GM21786 (cell line): ENCODE measurements at regions not wholly inside any gene's neighbourhood (a gene's known extent, or its start where the extent isn't known, plus 50 kb on each side); places are given as distances from the start of the nearest gene placed in this dataset.

Experiments
- ATAC-seq: cut with Tn5 transposase; IDR thresholded peaks from one replicate; pipeline ENCODE4 v1.9.1; 2021; ENCODE audit not compliant: unreplicated experiment

DNA sequence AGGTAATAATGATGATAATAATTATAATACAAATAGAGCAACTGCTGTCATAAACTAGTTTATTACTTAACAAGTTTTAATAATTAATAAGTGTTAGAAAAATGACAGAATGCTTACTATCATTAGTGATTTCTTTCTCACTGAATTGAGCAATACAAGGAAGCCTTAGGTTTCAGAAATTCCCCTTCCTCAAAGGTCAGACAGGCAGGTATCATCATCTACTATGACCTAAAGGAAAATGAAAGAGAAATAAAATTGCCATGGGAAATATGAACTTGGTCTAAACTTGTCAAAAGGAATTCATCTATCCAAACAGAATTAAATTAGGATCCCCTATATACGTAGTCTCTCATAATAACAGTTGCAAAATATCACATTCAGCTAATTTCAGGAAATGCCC, 56.3 kb upstream of the SLC7A11 start:
- ATAC-seq, result no peak

DNA sequence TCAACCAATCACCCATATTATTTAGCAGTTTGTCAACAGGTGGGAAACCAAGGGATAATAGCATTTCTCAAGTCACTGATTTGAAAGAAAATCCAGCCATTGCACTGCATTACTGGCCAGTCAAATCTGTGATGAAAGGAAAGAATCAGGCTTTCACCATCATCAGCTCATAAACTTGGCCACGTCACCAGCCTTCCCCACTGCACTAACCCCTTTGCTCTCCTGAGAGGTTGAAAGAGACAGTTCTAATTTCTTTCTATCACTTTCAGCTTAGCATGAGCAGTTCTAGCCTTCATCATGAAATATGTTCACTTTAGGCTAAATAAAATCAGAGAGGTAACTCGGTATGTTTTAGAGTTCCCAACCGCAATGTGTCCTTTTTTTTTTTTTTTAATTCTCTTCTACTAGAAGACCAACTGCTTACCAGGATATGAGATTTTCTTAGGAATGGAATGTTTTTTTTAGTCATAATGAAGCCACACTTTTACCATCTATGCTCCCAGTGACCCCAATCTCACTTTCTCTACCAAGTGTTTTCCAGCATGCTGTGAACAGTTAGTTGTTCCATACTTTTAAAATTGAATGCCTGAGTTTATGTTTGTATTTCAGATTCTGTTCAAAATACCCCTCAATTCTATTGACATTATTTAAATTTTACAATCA, 55.7 kb upstream of the SLC7A11 start:
- no peak for ATAC-seq

DNA sequence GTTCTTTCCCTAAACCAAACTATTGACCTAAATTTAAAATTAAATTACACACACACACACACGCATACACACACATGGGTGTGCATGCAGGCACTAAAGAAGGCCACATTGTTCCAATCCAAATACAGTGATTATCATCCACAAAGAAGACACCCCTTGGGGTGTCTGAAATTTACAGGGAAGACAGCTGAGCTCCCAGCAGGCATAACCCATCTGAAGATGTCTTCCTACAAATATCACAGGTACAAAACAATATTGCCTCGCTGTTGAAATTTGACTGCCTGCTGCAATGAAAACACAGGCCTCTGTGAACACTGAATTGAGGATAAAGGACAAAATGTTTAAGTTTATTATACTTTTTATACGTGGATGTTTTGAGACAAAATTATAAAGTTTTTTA, 50.2 kb upstream of the SLC7A11 start:
- no peak for ATAC-seq
